ENCODE measurements at regions not wholly inside any gene's neighbourhood (a gene's known extent, or its start where the extent isn't known, plus 50 kb on each side); places are given as distances from the start of the nearest gene placed in this dataset.

- no peak for TF ChIP-seq OSR1 (CRISPR knock-in tag; IDR thresholded peaks at IDR 0.05)
- no peak for TF ChIP-seq POU6F1 (CRISPR knock-in tag; IDR thresholded peaks at IDR 0.05; ENCODE audit: borderline replicate concordance, low read depth)
- TF ChIP-seq TSHZ2 (CRISPR knock-in tag; IDR thresholded peaks at IDR 0.05) = no peak
- no peak for TF ChIP-seq CREB5 (CRISPR knock-in tag; IDR thresholded peaks at IDR 0.05; ENCODE audit: low read depth)
- TF ChIP-seq ISL1 (CRISPR knock-in tag; IDR thresholded peaks at IDR 0.05) = no peak
- TF ChIP-seq ZNF70 (CRISPR knock-in tag; IDR thresholded peaks at IDR 0.05) = no peak
- no peak for TF ChIP-seq PATZ1 (CRISPR knock-in tag; IDR thresholded peaks at IDR 0.05; ENCODE audit: borderline replicate concordance)
Observed at GRCh38 chr2:16475986-16476567, 189.6 kb downstream of the CYRIA start.
